Right ventricle myocardium inferior (tissue), 1 donor: ENCODE measurements at regions not wholly inside any gene's neighbourhood (a gene's known extent, or its start where the extent isn't known, plus 50 kb on each side); places are given as distances from the start of the nearest gene placed in this dataset.
A peak's percentile ranks its signal among the peaks of the same experiment; 100 is the strongest.
"Not testable (repeated sequence)": the region's sequence is repeated elsewhere in the genome, so short reads cannot be mapped to it uniquely, and the experiment has no call there.

Experiments used
- ATAC-seq: fragments of 200-7000 bp; cut with Tn5 transposase; one replicate; pipeline ENCODE4 v1.9.1; 2020; ENCODE audit warnings: mild to moderate bottlenecking, moderate library complexity
- DNase-seq: peaks from one replicate; pipeline ENCODE4 v3.0.0; 2021; ENCODE audit errors: missing footprints
- intact Hi-C: fragments of 100-400 bp; cut with DNase I; formaldehyde crosslinking; loops from one replicate; pipeline ENCODE4 v1.11.0; 2022
- donor health status: DM: no; HTN: yes; CAD: no; lungs with severe emphysema.

DNA sequence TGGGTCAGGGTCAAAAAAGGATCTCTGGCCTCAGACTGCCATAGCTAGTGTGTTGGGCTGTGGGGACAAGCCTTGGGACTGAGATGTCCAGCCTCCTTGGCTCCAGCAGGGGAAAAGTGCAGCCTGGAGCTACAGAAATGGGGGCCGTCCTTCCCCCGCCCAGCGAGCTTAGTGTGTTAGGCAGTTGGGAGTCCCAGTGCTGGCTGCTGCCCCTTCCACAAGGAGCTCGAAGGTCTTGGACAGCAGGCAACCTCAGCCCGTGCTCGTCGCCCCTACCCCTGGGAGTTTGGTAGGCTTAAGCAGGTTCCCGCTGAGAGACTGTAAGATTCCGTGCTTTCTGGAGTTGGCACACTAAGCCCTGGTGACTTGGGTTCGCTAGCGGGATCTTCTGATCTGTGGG is 293.0 kb upstream of the CDH12 start:
- intact Hi-C loops: no loop called here
- no peak for ATAC-seq
- no peak for DNase-seq

DNA sequence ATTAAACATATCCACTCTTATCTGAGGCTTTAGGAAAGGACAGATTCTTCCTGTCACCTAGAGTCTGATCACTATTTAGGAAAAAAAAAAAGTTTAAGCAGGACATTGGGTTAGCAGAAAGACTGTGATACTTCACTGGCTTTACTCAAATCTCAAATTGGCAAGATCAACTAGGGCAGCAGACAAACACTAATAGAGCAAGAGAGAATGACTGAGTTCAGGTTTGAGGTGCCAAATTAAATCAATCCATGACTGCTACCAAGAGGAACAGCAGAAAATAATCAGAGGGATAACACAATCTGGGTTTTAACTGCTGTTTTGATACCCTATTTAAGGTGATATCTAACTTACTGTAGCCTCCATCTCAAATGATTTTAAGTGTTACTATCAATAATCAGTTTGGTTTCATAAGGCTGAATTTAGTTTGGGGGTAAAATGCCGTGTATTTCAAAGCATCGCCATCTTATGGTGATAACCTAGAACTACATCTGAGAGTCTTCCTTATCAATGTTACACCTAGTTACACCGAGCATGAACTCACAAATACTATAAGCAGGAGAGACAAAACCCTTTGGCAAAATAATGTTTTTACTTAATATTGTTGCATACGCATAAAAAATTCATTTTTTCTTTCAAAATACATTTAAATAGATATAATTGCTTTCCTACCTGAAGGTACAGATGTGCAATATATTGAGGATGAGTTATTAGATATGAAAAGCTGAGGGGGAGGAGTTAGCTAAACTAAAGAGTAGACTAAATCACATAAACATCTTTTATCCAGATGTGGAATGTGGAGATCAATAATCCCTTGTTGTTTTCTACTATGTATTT is 286.4 kb upstream of the CDH12 start:
- DNase-seq (no peak), ATAC-seq (peak; percentile 26)
- intact Hi-C loops: loop anchor here (1.0 kb wide), 1 partner anchor 248 kb away; no protein-coding TSS in a partner anchor

DNA sequence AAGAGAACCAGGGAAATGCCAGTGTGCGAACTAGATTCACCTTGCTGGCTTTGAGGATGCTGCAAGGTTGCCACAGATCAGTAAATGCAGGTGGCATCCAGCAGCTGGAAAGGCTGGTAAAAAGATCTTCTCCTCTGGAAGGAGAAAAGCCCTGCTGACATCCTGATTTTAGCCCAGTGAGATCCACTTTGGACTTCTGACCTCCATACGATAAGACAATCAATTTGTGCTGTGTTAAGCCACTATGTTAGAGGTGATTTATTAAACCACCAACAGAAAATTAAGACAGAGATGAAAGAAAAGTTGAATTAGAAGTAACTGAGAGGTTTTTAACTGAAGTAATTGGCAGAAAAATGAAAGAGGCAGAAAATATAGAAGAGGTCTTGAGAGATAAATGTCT is 283.8 kb upstream of the CDH12 start:
- intact Hi-C loops: no loop called here
- ATAC-seq: no peak
- DNase-seq: no peak

DNA sequence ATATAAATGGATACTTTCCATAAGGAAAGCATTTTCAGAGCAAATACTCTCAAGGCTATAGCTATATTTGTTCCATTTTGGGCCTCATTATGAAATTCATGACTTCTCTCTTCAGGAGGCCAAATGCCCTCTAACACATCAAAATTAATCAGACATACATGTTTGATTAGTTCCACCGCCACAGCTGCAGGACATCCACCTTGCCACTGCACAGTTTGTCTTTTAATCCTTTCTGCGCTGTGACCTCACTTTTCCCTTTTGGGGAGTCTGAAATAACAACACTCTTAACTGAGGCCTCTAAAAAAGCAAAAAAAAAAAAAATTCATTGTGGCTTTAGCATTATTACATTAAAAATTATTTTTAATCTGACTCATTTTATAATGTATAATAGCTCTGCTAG is 279.1 kb upstream of the CDH12 start:
- no peak for ATAC-seq
- intact Hi-C loops: no loop called here
- no peak for DNase-seq

DNA sequence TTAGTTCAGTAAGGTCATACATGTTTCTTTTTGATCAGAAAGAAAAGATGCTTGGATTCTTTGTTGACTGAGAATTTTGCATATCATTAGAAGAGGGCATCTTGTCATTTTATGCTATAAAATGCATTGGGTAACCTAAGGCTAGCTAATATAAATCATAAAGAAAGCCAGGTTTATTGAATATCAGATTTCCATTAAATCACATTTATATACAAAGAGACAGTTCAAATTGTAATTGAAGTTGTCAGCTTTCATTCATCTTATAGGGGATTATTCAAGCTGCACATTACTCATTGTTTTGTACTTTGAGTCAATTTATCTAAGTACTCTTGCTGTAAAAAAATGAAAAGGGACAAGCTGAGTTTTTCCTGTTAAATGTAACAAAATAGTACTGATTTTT is 259.1 kb upstream of the CDH12 start:
- intact Hi-C loops: no loop called here
- no peak for DNase-seq
- ATAC-seq: no peak

DNA sequence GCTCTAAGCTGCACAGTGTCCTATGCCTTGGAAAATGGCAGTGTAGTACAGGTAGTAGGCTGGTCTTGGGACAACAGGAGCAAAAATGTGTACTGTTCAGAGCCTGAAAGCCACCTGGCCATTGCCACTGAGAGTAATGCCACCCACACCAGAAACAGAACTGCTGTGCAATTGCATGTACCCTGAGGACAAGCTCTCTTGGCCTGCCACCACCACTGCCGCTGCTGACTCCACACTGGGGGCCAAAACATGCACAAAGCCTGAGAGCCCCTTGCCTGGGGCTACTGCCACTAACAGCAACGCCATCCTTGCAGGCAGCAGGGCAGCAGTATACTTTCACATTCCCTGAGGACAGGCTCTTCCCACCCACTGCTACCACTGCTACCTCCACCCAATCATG is 251.9 kb upstream of the CDH12 start:
- peak; percentile 52 for DNase-seq
- intact Hi-C loops: no loop called here
- ATAC-seq: no peak

DNA sequence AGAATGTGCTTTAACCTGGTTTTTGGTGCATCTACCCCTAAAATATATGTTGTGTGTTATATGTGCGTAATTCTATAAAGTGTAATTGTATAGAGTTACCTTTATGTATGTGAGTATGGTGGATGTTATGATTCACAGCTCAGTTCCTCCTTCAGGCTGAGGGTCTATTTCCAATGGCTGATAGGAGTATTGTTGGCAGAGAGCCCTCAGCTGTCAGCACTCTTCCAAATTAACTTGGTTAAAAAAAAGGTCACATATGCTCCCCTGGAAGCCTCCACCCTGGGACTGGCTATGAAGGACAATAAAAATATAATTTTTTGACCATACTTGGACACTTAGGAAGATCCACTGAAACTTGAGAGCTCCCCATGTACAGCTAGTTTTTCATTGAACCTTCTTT is 250.4 kb upstream of the CDH12 start:
- DNase-seq (no peak), ATAC-seq (no peak)
- intact Hi-C loops: no loop called here

DNA sequence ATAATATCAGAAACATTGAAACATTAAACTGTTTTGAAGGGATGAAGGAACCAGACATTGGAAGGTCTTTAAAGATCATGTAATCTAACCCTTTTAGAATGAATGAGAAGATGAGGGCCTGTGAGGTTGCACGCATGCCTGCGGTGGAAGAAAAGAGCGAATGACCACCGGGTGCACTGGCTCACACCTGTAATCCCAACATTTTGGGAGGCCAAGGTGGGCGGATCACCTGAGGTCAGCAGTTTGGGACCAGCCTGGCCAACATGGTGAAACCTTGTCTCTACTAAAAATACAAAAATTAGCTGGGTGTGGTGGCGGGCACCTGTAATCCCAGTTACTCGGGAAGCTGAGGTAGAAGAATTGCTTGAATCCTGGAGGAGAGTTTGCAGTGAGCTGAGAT is 242.3 kb upstream of the CDH12 start:
- DNase-seq, ATAC-seq, intact Hi-C loops: not testable (repeated sequence)

DNA sequence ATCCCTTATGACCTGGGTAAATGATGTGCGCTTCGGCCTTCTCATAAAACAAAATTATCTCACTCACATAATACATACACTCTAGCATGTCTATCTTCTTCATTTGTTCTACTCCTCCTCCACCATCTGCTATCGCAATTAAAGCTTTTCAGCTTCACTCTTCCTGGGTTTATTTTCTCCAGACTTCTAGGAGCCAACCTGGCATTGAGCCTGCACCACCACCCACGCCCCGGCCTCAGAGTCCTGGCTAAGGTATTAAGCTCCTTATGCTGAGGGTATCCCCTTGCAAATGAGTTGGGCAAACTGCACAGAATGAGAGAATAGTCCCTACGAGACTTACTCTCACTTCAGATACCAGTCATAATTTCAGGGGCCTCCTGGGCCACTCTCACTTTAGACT is 236.1 kb upstream of the CDH12 start:
- no peak for DNase-seq
- intact Hi-C loops: no loop called here
- no peak for ATAC-seq

DNA sequence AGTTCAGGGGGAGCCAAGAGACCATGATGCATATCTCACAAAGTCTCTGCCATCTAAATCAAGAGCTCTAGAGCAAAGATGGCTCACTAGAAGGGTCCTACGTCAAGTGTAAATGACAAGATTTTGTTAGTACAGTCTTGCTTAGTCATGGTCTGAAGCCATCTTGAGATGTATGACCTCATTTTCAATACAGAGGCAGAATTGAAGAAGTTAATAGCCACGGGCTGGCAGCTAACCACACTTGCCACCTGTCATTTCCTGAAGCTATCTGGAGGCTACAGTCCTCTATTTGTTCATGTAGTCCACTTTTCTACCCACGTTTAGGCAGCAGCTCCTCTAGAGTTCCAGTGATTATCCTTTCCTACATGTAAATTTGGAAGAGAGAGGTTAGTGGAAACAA is 231.7 kb upstream of the CDH12 start:
- intact Hi-C loops: no loop called here
- no peak for ATAC-seq
- no peak for DNase-seq

DNA sequence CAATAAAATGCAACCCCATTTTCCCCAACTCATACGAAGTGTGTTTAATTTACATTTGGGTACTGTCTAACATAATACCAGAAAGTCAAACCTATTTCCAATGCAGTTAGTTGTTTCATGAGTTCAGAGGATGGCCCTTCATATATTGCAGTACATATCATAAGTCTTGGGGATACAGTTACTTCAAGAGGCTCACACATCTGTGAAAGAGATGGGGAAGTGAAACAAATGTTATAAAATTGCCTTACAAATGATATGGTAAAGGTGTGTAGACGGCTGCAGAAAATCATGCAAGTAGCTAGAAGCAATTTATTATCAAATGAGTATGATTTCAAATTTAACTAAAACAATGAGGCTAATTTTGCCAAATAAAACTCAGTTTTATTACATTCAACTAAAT is 219.0 kb upstream of the CDH12 start:
- no peak for ATAC-seq
- DNase-seq: no peak
- intact Hi-C loops: no loop called here

DNA sequence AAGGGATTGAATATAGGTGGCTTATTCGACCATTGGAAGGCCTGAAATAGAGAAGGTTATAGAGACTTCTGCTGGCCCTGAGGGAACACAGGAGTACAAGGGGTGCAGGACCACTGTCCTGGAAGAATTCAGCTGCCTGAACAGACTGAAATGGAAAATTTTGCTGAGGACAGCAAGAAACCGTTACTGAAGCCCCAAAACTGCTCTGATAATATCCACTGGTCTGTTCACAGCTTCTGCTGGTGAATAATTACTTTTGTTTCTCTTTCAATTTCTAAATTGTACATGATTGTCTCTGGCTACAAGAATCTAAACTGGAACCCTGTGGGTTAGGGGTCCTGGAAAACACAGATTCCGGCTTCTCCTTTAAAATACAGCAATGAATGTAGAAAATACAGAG is 218.5 kb upstream of the CDH12 start:
- no peak for ATAC-seq
- DNase-seq: no peak
- intact Hi-C loops: no loop called here

DNA sequence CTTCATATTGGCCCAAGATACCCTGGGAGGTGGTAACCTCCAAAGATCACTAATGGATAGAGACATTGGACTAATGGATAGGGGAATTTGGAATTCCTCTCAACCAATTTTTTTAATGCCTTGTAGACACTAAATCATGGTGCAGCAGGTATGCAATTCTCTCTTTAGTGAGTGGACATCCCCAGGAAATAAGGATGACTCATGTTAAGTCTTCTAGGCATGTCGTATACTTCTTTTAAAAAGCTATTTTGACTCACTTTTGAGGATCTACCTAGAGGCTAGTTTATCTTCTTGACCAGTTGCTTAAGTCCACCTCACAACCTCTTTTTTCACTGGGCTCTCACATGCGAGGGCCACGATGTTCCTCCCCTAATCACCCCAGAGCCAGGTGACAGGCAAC is 211.6 kb upstream of the CDH12 start:
- no peak for ATAC-seq
- intact Hi-C loops: no loop called here

DNA sequence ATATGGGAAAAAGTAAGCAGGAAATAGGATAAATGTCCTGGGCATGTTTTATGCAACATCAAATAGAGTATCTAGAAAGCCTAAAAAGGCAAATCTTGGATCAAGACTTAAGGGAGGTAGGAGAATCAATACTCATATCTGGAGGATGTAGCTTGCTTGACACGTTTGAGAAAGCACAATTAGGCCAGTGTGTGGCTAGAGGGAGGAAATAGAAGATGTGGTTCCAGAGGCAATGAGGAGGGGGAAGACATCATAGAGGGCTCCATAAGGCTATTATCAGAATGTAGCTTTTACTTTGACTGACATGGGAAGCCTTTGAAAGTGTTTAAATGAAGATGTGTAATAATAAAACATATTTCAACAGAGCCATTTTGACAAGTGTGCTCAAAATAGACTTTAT is 200.7 kb upstream of the CDH12 start:
- ATAC-seq: no peak
- intact Hi-C loops: no loop called here
- no peak for DNase-seq

More for the DNA sequence above, 211.6 kb upstream of the CDH12 start:
- DNase-seq: no peak

DNA sequence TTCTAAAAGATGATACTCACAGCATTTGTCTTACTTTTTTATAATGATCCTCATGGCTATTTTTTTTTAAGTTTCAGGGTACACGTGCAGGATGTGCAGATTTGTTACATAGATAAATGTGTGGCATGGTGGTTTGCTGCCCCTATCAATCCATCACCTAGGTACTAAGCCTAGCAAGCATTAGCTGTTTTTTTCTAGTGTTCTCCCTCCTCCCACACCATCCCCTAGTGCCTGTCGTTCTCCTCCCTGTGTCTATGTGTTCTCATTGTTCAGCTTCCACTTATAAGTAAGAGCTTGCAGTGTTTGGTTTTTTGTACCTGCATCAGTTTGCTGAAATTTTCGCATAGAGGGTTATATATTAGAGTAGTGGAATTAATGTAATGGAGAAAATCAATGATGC is 189.1 kb upstream of the CDH12 start:
- intact Hi-C loops: no loop called here
- ATAC-seq (no peak), DNase-seq (no peak)

DNA sequence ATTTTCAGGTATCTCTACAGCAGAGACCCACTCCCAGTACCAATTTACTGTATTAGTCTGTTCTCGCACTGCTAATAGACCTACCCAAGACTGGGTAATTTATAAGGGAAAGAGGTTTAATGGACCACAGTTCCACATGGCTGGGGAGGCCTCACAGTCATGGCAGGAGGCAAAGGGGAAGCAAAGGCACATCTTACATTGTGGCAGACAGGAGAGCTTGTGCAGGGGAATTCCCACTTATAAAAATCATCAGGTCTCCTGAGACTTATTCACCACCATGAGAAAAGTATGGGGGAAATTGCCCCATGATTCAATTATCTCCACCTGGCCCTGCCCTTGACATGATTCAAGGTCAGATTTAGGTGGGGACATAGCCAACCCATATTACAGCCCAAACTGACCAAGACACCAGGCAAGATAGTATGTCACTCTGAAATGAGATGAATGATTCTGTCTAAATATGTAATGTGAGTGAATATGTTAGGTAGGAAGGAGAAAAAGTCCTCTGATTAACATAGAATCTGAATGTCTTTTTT is 182.5 kb upstream of the CDH12 start:
- intact Hi-C loops: no loop called here
- DNase-seq (no peak), ATAC-seq (no peak)

DNA sequence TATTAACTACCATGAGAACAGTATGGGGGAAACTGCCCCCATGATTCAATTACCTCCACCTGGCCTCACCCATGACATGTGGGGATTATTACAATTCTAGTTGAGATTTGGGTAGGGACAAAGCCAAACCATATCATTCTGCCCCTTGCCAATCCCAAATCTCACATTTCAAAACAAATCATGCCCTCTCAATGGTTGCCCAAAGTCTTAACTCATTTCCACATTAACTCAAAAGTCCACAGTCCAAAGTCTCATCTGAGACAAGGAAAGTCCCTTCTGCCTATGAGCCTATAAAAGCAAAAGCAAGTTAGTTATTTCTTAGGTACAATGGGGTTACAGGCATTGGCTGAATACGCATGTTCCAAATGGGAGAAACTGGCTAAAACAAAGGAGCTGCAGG is 180.7 kb upstream of the CDH12 start:
- no peak for ATAC-seq
- DNase-seq: no peak
- intact Hi-C loops: no loop called here

DNA sequence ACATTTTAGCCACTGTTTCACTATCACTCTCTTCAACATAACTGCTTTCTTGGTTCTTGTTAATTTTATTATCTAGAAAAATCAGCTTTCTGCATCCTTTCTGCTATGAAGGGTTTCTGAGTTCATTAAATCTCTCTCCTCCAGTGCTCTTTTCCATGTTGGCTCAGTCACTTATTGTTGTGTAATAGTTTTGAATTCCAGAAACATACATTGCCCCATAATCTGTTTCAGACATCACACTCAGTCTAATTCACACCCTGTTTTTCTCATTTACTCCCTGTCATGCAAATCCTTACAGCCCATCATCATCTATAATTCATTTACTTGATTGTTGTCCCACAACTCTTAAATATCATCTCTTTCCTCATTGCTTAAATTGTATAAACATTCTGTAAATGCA is 176.1 kb upstream of the CDH12 start:
- intact Hi-C loops: no loop called here
- ATAC-seq (no peak), DNase-seq (no peak)

DNA sequence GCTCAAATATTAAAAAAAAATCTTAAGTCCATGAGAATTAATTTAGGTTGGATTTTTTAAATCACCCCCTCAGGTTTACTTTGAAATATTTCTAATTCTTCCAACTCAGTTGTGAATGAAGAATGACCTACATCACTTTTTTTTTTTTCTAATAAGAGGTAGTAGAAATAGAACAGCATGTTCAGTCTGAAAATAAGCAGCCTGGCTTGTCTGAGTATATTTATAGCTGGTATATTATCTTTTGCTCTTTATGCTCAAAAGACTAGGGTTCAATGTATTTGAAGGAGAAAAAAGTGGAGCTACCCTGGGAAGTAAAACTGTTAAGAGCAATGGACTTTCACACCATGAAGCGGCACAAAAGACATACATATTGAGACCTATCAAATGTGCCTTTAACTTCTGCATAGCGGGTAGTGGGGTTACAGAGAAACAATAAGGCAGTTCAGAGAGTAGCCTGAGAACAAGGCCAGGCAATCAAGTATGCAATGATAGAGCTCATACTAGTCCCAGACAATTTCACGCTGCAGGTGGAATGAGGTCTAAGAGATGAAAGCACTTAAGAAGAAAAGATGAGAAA is 175.4 kb upstream of the CDH12 start:
- DNase-seq: no peak
- intact Hi-C loops: no loop called here
- peak; percentile 51 for ATAC-seq

DNA sequence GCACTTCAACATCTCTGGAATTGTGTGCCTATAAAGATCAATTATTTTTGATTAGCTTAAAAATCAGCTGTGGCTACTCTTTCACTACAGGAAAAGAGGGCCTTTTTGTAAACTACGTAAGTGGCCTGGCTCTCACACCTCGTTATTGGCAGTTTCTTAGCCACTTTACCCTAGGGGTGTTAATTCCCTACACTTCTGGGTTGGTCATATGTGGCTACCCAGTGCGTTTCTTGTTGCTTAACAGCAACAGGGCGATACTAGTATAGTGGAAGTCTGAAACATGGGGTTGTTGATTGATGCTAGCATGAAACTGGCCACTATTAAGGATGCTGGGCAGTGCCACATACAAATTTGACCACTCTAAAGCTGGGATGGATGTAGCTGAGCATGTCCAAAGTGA is 174.7 kb upstream of the CDH12 start:
- peak; percentile 26 for ATAC-seq
- intact Hi-C loops: no loop called here
- no peak for DNase-seq

DNA sequence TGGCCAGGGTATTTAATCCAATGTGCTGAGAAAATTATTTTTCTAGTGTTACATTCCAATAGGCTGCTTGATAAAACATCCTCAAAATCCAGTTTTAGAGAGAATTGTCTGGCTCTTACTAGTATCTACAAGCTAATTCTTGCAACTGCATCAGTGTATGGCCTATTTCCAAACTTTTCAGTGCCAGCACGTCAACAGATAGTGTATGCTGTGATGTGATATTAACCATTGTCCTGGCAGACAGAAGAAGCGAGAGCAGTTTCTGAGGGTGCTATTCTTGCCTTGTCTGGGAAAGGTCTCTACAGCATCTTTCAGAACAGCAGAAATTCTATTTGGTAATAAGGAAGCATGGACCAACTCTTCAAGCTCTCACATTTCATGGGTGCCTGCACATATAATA is 174.2 kb upstream of the CDH12 start:
- ATAC-seq (peak; percentile 92), DNase-seq (no peak)
- intact Hi-C loops: no loop called here
